Karpas-422 (cell line): ENCODE measurements at regions not wholly inside any gene's neighbourhood (a gene's known extent, or its start where the extent isn't known, plus 50 kb on each side); places are given as distances from the start of the nearest gene placed in this dataset.

Experiments used
- DNase-seq: peaks from one replicate; pipeline ENCODE4 v3.0.0-alpha.2; 2015
- H2AFZ ChIP-seq: fragments of 200-600 bp; sonication (generic); 2 replicates; pipeline ENCODE4 v1.6.1; 2014; ENCODE audit warnings: antibody characterized with exemption, low read length, mixed read lengths
- H3K27ac ChIP-seq: fragments of 200-600 bp; sonication (generic); 2 replicates; pipeline ENCODE4 v1.5.1; 2014; ENCODE audit warnings: mild to moderate bottlenecking, low read length, moderate library complexity
- H3K27me3 ChIP-seq: fragments of 200-600 bp; sonication (generic); 2 replicates; pipeline ENCODE4 v1.6.1; 2014; ENCODE audit warnings: low read length, mixed read lengths
- H3K36me3 ChIP-seq: fragments of 200-600 bp; sonication (generic); 2 replicates; pipeline ENCODE4 v1.6.1; 2014; ENCODE audit warnings: low read length, mixed read lengths; ENCODE audit not compliant: insufficient read depth
- H3K4me1 ChIP-seq: fragments of 200-600 bp; sonication (generic); 2 replicates; pipeline ENCODE4 v1.6.1; 2014; ENCODE audit warnings: mild to moderate bottlenecking, low read length, mixed read lengths
- H3K4me2 ChIP-seq: fragments of 200-600 bp; sonication (generic); 2 replicates; pipeline ENCODE4 v1.6.1; 2014; ENCODE audit warnings: low read length, low read depth, mild to moderate bottlenecking; ENCODE audit not compliant: poor library complexity, severe bottlenecking
- H3K4me3 ChIP-seq: fragments of 200-600 bp; sonication (generic); 2 replicates; pipeline ENCODE4 v1.5.1; 2014; ENCODE audit warnings: mild to moderate bottlenecking, antibody characterized with exemption, low read length, mixed read lengths
- H3K79me2 ChIP-seq: fragments of 200-600 bp; sonication (generic); 2 replicates; pipeline ENCODE4 v1.6.1; 2014; ENCODE audit warnings: mild to moderate bottlenecking, low read length, mixed read lengths
- H3K9ac ChIP-seq: fragments of 200-600 bp; sonication (generic); 2 replicates; pipeline ENCODE4 v1.6.0; 2014; ENCODE audit warnings: low read length
- H3K9me2 ChIP-seq: fragments of 200-600 bp; sonication (generic), shearing (Covaris generic); replicated peaks from 2 replicates; pipeline ENCODE4 v1.6.0; 2014; ENCODE audit warnings: mild to moderate bottlenecking, low read length, moderate library complexity; ENCODE audit not compliant: insufficient read depth
- H3K9me3 ChIP-seq: fragments of 300-700, 200-600 bp; sonication (generic); 2 replicates; pipeline ENCODE4 v1.6.1; 2014; ENCODE audit warnings: low read length, mixed read lengths
- H4K20me1 ChIP-seq: fragments of 200-600 bp; sonication (generic); 2 replicates; pipeline ENCODE4 v1.6.1; 2014; ENCODE audit warnings: mild to moderate bottlenecking, antibody characterized with exemption, low read length, low read depth; ENCODE audit not compliant: insufficient read depth

DNA sequence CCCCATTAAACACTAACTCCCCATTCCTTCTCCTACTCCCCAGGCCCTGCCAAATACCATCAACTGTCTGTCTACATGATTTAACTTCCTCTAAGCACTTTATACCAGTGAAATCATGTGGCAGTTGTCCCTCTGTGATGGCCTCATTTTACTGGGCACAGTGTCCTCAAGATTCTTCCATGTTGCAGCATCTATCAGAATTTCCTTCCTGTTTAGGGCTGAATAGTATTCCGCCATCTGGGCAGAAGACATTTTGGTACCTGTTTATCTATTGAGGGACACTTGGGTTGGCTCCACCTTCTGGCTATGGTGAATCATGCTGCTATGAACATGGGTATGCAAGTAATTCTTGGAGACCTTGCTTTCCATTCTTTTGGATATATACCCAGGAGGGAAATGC is 59.4 kb upstream of the IRX4 start:
- DNase-seq: no peak
- Histone ChIP-seq H3K9me3 (no peaks in the 10 kb centered on the region), H3K79me2 (no peaks in the 10 kb centered on the region), H4K20me1 (no peaks in the 10 kb centered on the region), H3K4me3 (no peak overlapping the region), H3K27ac (no peak overlapping the region), H2AFZ (no peak overlapping the region), H3K4me2 (no peak overlapping the region), H3K9ac (no peak overlapping the region), H3K27me3 (0 out of 2 replicates have a peak, but pooled peaks cover 2% of the 10 kb centered on the region), H3K36me3 (no peaks in the 10 kb centered on the region), H3K4me1 (no peaks in the 10 kb centered on the region), H3K9me2 (no peaks in the 10 kb centered on the region)

DNA sequence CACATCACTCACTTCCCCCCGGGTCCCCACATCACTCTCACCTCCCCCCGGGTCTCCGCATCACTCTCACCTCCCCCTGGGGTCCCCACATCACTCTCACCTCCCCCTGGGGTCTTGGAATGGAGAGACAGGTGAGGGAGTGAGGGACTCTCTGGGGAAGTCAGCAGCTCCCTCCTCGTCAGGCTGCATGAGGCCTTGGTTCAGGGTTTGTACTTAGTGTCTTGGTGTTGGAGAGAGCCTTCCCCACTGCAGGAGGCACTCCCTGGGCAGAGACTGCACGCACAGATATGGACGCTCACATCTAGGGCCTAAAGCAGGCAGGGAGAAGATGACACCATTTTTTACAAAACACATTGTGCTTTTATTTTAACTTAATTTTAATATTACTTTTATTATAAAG is 56.5 kb upstream of the IRX4 start:
- DNase-seq: no peak
- Histone ChIP-seq H3K4me2 (no peak overlapping the region), H3K9ac (no peak overlapping the region), H3K9me2 (no peaks in the 10 kb centered on the region), H3K27ac (no peak overlapping the region), H3K79me2 (no peaks in the 10 kb centered on the region), H3K4me1 (no peaks in the 10 kb centered on the region), H3K9me3 (no peaks in the 10 kb centered on the region), H3K27me3 (0 out of 2 replicates have a peak, but pooled peaks cover 2% of the 10 kb centered on the region), H4K20me1 (no peaks in the 10 kb centered on the region), H3K4me3 (no peak overlapping the region), H2AFZ (no peak overlapping the region), H3K36me3 (no peaks in the 10 kb centered on the region)

DNA sequence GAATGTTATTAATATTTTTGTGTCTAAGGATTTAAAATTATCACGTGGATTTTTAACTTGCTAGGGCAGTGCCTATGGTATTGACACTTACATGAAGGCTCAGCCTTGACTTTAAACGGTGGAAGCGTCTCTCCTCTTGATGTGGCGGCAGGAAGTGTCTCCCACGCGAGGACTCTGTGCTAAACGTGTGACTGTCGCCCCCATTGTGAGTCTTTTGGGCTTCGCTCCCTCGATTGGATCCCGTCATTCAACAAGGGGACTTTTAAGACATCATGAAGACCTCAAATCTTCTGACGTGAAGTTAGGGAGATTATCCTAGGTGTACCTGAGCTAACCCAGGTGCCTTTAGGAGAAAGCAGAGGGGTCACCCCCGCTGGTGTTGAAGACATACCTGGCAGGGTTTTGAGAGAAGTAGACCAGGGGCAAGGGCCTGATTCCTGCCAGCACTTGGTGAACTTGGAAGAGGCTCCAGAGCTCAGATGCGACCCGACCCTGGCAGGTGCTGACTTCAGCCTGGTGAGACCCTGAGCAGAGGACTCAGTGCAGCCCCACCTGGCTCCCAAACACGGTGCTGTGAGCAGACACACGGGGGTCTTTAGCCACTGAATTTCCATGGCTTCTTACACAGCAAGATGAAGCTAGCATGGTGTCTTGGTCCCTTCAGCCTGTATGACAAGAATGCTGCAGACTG is 55.7 kb upstream of the IRX4 start:
- Histone ChIP-seq H3K4me3 (no peak overlapping the region), H4K20me1 (no peaks in the 10 kb centered on the region), H3K27ac (no peak overlapping the region), H3K9me3 (no peaks in the 10 kb centered on the region), H3K36me3 (no peaks in the 10 kb centered on the region), H3K9ac (no peak overlapping the region), H2AFZ (no peak overlapping the region), H3K4me1 (no peaks in the 10 kb centered on the region), H3K79me2 (no peaks in the 10 kb centered on the region), H3K9me2 (no peaks in the 10 kb centered on the region), H3K4me2 (no peak overlapping the region), H3K27me3 (no peaks in the 10 kb centered on the region)
- no peak for DNase-seq

DNA sequence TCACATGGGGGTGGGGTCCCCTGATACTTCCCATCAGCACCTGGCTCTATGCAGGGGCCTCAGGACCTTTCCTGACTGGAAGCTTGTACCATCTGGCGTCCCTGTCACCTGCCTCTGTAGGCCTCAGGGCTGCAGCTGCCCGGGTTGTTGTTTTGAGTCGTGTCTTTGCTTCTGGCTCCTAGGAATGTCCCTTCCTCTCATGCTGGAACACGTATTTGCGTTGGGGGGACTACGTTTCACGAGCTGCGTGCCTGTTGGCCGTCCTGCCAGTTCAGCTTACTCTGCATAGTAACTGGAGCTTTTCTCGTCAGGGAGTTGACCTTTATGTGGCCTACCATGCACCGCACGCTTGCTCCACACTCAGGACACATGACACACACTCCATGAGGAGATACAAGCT is 54.9 kb upstream of the IRX4 start:
- no peaks in the 10 kb centered on the region for H4K20me1 ChIP-seq
- H3K9me3 ChIP-seq: no peaks in the 10 kb centered on the region
- no peak overlapping the region for H3K9ac ChIP-seq
- no peak for DNase-seq
- H2AFZ ChIP-seq: no peak overlapping the region
- H3K4me2 ChIP-seq: no peak overlapping the region
- no peaks in the 10 kb centered on the region for H3K79me2 ChIP-seq
- no peak overlapping the region for H3K27ac ChIP-seq
- no peaks in the 10 kb centered on the region for H3K36me3 ChIP-seq
- H3K4me1 ChIP-seq: no peaks in the 10 kb centered on the region
- no peaks in the 10 kb centered on the region for H3K9me2 ChIP-seq
- H3K4me3 ChIP-seq: no peak overlapping the region
- no peaks in the 10 kb centered on the region for H3K27me3 ChIP-seq

DNA sequence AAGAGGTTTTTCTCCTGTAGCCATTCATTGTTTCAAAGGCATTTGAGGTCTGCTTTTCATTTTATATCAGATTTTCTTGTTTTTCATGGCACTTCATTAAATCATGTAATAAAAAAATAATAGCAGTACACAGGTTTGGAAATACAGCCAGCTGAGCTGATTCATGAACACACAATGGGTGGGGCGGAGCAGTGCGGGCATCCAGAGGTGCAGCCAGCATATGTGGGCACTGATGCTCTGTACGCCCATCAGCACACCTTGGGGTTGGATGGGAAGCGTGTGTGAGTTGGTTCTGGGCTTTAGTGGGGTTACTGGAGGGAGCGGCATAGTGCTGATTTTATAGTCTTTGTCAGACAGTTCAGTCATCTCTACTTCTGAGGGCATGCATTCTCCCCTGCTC is 54.2 kb upstream of the IRX4 start:
- Histone ChIP-seq H3K4me2 (no peak overlapping the region), H3K27ac (no peak overlapping the region), H4K20me1 (no peaks in the 10 kb centered on the region), H3K79me2 (no peaks in the 10 kb centered on the region), H3K27me3 (no peaks in the 10 kb centered on the region), H2AFZ (no peak overlapping the region), H3K4me1 (no peaks in the 10 kb centered on the region), H3K9me3 (no peaks in the 10 kb centered on the region), H3K9ac (no peak overlapping the region), H3K36me3 (no peaks in the 10 kb centered on the region), H3K4me3 (no peak overlapping the region), H3K9me2 (no peaks in the 10 kb centered on the region)
- DNase-seq: no peak

DNA sequence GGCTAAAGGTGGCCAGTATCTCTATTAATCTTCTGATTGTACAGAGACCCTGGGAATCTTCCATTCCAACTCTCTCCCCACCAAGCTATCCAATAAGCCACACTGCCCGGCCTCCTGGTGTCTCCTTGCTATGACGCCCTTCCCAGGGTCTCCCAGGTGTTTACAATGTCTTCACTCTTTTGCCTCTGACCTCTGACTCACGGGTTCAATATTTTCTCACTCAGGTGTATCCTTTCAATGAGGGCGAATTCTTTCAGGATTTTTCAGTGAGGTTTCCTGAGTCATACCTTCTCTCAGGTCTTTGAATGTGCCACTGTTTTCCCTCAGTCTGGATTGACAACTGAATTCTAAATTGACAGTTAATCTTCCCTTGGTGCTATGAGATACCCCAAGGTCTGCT is 53.7 kb upstream of the IRX4 start:
- no peak for DNase-seq
- Histone ChIP-seq H3K4me2 (no peak overlapping the region), H4K20me1 (no peaks in the 10 kb centered on the region), H3K9me2 (no peaks in the 10 kb centered on the region), H3K27ac (no peak overlapping the region), H3K9ac (no peak overlapping the region), H3K4me3 (no peak overlapping the region), H2AFZ (no peak overlapping the region), H3K9me3 (no peaks in the 10 kb centered on the region), H3K4me1 (no peaks in the 10 kb centered on the region), H3K36me3 (no peaks in the 10 kb centered on the region), H3K79me2 (no peaks in the 10 kb centered on the region), H3K27me3 (no peaks in the 10 kb centered on the region)

DNA sequence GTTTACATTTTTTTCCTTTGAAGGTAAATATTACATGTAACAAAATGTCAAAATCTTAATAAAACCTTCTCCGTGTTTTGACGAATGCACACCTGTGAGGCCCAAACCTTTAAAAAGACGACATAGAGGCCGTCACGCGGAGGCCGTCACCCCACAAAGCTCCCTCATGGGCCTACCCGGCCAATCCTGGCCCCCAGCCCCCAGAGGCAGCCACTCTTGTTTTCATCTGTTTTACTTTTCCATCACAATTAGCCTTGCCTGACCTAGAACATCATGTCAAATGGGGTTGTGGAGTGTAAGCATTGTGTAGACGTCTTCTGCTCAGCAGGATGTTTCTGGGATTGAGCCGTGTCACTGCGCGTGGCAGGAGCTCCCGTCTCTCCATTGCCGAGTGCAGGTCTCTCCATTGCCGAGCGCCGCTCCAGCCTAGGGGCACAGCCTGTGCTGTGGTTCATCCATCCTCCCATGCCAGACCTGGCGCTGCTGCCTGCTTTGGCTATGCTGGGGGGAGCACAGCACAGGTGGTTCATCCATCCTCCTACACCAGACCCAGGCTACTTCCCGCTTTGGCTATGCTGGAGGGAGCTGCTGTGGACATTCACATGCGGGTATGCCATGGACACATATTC is 52.2 kb upstream of the IRX4 start:
- H3K27ac ChIP-seq: no peak overlapping the region

DNA sequence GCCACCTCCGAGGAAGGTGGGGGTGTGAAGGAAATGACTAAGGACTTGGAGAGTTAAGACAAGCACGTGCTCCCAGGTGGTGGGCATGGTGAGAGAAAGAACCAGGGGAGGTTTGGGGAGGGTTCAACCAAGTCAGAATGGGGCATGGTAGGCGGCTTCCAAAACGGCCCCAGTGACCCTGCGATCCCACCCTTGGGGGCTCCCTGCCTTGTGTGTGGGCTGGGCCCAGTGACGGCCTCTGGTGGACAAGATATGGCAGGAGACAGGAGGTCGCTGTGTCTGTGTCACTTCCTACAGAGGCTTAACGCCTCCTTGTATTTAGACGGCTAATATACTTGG is 51.3 kb upstream of the IRX4 start:
- no peak overlapping the region for H3K4me2 ChIP-seq
- H2AFZ ChIP-seq: no peak overlapping the region
- H3K27me3 ChIP-seq: no peaks in the 10 kb centered on the region
- no peak overlapping the region for H3K4me3 ChIP-seq
- no peaks in the 10 kb centered on the region for H4K20me1 ChIP-seq
- H3K9ac ChIP-seq: no peak overlapping the region
- H3K9me3 ChIP-seq: no peaks in the 10 kb centered on the region; the same call in 1 of the 2 replicates
- H3K79me2 ChIP-seq: no peaks in the 10 kb centered on the region
- DNase-seq: no peak
- H3K36me3 ChIP-seq: no peaks in the 10 kb centered on the region
- no peaks in the 10 kb centered on the region for H3K4me1 ChIP-seq
- H3K27ac ChIP-seq: no peak overlapping the region
- no peaks in the 10 kb centered on the region for H3K9me2 ChIP-seq

More for the DNA sequence above, 52.2 kb upstream of the IRX4 start:
- Histone ChIP-seq H3K36me3 (no peaks in the 10 kb centered on the region), H3K79me2 (no peaks in the 10 kb centered on the region), H4K20me1 (no peaks in the 10 kb centered on the region), H3K9me3 (no peaks in the 10 kb centered on the region), H3K27me3 (no peaks in the 10 kb centered on the region), H3K9me2 (no peaks in the 10 kb centered on the region), H3K4me1 (no peaks in the 10 kb centered on the region), H3K4me2 (no peak overlapping the region), H3K9ac (no peak overlapping the region), H2AFZ (no peak overlapping the region), H3K4me3 (no peak overlapping the region)
- no peak for DNase-seq
